Nucleus accumbens (tissue), 56 donors: ENCODE measurements at regions not wholly inside any gene's neighbourhood (a gene's known extent, or its start where the extent isn't known, plus 50 kb on each side); places are given as distances from the start of the nearest gene placed in this dataset.
A peak's percentile ranks its signal among the peaks of the same experiment; 100 is the strongest.
"Not testable (repeated sequence)": the region's sequence is repeated elsewhere in the genome, so short reads cannot be mapped to it uniquely, and the experiment has no call there.

Experiments
- DNase-seq, 56 donors: peaks; one replicate each; lab custom pipeline; 2025; lab: John Stamatoyannopoulos, UW

DNA sequence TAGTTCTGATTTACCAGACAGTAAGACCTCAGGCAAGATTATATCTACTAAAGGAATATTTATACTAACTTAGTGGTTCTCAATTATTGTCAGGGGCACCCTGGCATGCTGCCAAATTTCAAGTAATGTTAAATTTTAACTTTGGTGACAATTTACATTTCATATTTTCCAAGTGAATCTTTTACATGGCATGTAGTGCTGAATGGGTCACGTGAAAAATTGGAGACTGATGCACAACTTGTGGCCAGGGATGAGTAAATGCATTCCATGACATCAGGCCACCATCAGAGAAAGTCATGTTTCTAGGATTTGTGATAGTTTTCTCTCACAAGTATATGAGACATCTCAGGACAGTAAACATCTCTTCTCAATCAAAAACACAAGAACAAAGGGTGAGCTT is 202.6 kb upstream of the SOX21 start:
- DNase-seq: no peak

DNA sequence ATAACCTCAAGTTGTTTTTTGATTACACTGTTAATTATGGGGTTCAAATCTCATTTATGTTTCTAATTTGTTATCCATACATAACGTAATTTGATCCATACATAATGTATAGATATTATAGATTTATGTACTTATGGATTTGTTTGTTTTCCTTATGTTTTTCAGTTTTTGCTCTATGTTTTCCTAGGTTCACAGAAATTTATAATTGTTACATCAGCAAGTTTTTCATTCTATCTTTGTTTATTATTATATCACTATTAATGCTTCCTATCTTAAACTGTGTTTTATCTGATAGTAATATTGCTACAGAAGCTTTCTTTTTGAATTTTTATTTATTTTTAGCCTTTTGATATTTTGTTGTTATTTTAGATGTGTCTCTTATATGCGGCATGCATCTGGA is 194.3 kb upstream of the SOX21 start:
- DNase-seq: no peak

DNA sequence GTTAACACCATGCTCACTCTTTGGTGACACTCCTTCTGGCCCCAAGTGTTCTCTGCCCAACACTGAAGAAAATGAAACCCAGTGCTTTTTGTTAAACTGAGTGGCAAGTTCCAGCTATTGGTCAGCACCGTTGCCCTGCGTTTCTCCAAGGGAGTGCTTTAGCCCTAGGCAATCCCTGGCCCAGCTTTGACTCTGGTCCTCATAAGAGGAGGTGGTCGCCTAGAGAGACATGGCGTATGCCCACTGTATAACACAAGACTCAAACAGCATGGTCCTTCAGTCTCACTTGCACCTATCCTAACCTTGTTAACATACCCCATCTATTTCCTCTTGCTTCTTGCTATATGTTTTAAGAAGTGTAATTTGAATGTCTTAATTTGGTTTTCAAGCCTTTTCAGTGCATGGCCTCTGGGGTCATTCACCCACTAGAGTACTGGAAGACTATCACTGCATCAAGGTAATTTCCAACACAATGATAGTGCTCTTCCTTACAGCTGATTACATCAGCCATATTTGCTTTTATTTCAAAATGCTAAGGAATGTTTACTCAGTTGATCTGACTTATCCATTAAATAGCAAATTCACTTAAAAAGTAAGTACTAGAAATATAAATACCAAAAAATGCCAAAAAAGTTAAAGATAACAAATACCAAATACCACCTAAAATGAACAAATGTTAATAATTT is 190.5 kb upstream of the SOX21 start:
- DNase-seq: no peak

DNA sequence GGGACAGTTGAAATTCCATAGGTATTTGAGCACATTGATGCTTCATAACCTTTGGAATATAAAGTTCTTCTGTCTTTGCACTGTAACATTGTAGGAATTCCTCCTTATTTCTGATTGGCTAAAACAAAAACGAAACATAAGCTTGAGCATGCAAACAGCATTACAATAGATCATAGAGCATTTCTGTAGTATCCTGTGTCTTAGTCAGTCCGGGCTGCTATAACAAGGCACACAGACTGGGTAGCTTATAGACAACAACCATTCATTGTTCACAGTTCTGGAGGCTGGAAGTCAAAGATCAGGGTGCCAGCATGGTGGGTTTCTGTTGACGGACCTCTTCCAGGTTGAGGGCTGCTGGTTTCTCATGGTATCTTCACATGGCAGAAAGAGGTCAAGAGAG is 188.7 kb upstream of the SOX21 start:
- no peak for DNase-seq

DNA sequence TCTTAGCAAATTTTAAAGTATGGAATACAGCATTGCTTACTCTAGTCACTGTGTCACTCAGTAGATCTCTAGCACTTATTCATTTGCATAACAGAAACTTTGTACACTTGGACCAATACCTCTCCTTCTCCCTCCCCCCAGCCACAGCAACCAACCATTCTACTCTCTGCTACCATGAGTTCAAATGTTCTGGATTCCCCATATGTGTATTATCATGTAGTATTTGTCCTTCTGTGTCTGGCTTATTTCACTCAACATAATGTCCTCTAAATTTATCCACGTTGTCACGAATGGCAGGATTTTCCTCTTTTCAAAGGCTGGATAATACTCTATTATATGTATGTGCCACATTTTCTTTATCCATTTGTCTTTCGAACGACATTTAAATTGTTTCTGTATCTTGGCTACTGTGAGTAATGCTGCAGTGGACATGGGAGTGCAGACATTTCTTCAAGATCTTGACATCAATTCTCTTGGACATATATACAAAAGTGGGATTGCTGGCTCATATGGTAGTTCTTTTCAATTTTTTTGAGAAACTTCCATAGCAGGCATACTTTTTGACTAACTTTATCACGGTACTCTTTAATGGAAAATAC is 184.5 kb upstream of the SOX21 start:
- DNase-seq: no peak

DNA sequence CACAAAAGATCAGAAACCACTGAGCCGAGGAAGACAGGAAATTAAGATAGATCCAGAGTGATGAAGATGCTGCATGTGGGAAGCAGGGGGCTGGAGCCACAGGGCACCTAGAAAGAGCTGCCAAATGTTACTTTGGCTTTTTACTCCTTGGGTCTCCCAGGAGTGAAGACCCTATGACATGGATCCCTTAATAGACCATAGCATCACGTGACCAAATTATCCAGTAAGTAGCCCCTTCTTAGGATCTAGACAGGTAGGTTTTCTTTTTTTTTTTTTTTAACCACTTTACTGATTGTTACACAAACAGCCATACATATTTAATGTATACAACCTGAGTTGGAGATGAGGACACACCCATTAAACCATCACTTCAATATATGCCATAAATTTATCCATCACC is 183.9 kb upstream of the SOX21 start:
- DNase-seq: no peak

DNA sequence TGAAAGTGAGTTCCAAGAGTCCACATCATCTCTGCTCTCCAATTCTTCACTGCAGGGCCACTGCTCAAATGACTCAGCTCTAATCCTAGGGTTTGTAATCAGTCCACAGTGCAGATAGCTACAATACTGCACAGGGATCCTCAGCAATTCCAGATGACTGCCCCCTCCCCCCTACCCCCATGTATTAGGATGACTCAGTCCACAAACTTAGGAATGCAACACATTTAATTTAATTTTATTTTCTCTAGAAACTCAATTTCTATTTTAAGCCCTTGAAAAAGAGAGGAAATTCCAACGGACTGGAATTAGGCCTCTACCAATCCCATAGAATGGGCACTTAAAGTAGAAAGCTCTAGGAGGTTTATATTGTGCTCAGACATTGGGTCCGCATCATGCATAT is 173.8 kb upstream of the SOX21 start:
- no peak for DNase-seq

DNA sequence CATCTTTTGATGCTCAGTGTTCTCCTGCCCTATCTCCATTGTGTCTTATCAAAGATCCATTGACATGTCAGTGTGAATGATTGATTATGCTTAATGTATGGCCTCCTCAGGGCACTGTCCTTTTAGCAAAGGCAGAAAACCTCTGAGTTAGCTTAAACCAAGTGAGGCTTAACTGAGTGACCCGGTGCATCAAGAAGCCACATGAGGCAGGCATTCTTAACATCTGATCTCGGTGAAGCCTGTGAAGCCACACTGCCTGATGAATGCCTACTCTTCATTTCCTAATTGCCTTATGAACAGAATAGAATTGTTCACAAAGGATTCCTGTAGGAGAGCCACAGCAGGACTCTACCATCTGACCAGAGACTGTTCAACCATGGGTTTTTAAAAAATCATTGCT is 168.1 kb upstream of the SOX21 start:
- DNase-seq: no peak

DNA sequence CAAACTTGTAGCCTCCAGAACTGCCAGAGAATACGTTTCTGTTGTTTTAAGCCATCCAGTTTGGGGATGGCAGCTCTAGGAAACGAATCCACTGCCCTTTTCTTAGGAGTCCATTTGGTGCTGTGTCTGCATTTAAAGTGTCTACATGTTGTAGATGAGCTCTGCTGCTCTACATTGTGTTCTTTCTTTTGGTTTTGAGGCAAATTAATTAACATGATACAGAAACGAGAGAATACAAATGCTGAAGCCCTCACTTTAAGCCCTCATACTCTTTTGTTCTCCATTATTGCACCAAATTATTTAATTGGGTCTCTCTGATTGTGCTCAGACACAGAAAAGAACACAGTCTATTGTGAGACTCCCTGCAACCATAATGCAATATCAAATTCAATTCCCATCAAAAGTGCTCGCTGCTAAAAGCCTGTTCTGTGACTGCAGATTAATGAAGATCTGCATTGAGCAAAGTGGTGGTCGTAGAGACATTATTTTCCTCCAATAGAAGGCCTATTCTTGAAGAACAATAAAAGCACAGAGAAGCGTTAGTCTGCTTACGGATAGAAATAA is 166.3 kb upstream of the SOX21 start:
- DNase-seq: no peak

DNA sequence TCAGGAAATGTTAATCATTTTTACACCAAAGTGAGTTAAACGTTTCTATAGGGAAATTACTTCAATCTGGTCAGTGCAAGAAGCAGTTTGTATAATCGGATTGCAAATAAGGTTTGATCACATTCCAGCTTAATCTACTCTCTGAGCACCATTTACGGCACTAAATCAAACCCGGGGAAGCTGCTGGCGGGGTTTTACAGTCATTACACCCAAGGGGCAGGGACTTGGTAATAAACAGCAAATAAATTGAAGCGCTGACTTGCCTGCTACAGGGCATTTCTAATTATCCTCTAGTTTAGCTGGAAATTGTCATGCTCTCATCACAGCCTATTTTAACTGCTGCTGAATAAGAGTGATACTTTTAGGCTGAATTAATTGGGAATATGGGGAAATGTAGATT is 152.1 kb upstream of the SOX21 start:
- no peak for DNase-seq

DNA sequence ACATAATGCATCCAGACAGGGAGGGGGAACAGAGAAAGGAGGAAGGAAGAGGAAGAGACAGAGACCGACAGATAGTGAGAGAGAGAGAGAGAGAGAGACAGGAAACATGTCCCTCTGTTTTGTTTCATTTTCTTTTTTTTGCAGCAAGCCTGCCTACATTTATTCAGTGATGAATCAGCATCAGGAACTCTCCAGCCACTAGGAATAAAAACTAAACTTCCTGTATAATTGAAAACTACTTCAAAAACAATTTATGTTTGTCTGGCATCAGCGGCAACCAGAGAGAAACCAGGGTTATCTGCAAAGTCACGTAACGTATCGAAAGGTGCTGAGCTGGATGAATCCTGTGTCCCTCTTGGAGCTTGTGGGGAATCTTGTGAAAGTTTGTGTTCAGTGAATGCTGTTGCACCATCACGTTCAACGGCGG is 148.6 kb upstream of the SOX21 start:
- no peak for DNase-seq

DNA sequence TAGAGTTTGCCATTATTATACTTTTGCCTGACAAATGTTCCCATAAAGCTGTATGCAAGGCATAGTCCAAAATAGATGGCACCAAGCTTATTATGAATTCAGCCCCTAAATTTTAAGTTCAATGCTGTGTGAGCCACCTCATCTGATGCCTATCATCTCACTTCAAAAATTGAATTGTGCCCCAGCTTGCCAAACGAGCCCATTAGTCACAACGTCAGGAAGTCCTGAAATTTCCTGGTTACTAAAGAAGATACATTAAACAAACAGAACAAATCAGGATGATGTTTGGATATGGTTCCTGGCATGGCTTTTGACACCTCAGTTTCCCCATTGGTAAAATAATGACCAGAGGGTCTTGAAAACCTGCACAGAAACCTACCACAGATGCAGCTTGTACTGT is 147.5 kb upstream of the SOX21 start:
- DNase-seq: no peak

DNA sequence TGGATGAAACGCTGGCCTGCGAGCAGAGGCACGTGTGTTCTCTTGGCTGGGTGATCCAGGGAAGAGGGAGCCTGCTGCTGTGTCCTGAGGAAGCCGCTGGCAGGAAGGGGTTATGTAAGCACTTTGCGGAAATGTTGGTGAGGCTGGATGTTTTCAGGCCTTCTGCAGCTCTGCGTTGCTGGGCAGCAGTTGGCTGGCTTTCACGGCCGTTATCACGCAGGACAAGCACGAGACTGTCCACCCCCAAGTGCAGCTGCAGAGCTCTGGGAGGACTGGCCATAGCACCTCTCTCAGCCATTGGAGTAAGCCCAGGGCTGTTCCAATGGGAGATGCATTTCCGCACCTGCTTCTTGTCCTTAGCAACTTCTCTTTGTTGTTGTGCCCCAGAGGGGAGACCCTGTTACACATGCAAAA is 146.9 kb upstream of the SOX21 start:
- DNase-seq: peak in 53 of 56 donors; percentile 12 to 81 (median 54)

DNA sequence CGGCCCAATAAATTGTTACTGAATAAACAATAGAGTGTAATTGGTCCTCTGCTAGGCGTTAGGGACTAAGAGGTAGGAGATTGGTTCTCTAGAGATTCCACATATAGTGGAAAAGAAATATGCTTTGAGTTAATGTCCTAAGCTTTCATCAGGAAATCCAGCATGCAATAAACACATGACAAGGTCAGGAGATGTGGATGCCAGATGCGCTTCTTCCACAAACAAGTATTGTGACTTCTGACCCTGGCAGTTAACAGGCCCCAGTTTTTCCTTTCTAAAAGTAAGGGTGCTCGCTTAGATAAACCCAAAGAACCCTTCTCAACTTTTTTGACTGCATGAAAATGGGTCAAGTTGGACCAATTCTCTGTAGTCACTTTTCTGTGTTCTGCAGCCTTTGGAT is 146.5 kb upstream of the SOX21 start:
- DNase-seq: no peak

DNA sequence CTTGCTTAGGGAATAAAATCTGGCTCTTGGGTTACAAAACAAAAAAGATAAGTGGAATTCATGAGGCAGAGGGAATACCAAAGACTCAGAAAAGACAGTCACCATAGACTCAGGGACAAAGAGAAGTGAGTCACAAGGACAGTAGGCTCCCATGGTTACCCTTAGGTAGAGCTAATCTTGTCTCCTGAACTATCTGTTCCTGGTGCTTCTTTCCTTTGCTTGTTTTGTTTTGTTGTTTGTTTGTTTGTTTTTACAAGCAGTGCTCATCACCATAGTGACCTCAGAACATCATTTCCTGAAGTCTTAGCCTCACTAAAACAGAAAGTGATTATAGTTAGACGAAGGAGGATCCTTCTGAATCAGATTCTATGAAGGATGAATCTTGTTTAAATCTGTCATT is 142.3 kb upstream of the SOX21 start:
- DNase-seq: no peak

DNA sequence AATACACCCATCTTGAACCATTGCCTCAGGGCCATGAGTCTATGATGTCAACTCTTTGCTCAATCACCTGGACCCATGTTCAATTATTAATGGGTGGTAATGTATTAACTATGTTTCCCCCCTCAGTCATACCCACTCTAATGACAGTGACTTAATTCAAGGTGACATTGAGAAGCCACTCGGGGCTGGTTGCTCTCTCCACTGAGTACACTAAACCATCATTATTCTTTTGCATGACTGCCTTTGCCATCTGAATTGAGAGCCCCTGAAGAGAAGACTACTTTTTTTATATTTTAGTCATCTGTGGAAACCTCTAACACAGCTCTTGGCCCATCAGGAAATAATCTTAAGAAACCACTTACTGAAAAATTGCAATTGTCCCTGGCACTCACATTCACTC is 139.2 kb upstream of the SOX21 start:
- DNase-seq: no peak

DNA sequence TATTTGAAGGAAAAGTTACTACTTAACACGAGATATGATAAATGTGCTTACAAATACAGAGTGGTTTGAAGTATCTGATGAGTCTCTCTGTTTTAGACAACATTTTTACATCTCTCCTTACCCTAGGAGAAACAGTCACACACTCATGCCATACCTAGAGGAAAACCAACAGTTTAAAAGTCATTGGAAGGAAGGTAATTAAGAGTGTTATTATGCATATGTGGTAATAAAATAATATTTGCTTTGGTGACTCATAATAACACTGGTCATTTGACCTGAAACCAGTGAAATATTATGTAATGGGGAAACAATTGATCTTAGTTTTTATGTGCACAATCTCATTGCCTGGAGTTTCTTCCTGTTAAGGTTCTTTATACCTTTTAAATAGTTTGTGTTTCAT is 136.9 kb upstream of the SOX21 start:
- no peak for DNase-seq

DNA sequence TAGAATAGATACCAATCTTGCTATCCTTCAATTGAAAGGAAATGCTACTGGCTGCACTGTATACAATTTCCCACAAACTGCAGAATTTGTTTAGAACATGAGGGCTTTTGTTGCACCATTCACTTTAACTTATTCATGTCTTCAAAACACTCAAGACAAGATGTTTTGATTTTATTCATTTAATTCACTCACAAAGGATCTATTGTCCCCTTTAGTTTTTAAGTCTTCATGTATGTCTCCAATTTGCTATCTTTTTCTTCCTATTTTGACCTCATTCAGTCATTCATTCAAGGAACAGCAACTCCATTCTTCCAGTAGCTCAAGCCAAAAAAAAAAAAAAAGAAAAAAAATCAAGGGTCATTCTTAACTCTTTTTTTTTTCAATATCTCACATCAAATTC is 130.6 kb upstream of the SOX21 start:
- DNase-seq: no peak

DNA sequence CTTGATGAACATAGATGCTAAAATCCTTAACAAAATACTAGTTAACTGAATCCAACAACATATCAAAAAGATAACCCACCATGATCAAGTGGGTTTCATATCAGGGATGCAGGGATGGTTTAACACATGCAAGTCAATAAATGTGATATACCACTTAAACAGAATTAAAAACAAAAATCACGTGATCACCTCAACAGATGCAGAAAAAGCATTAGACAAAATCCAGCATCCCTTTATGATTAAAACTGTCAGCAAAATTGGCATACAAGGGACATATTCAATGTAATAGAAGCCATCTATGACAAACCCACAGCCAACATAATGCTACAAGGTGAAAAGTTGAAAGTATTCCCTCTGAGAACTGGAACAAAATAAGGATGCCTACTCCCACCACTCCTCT is 124.7 kb upstream of the SOX21 start:
- DNase-seq: not testable (repeated sequence)

DNA sequence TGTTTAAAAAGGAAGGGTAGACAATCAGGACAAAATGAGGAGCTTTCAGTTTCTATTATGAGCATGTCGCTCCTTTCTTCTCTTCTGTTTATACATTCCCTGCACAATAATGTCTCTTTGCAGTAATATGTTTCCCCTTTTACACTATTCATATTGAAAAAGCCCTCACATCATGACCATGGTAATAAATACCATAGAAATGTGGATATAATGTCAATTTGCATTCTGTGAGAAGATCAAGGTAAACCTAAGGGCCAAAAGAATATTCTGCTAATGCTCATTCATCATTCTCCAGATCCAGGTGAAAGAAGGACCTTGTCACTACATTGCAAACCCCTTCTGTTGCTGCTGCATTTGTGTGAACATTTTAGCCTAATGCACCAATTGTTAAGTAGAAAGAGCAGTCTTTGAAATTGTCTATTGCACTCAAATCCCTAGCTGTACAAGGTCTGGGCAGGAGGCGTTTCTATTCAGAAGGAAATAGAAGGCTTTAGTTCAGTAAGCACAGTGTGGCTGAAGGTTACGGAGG is 117.6 kb upstream of the SOX21 start:
- DNase-seq: no peak

DNA sequence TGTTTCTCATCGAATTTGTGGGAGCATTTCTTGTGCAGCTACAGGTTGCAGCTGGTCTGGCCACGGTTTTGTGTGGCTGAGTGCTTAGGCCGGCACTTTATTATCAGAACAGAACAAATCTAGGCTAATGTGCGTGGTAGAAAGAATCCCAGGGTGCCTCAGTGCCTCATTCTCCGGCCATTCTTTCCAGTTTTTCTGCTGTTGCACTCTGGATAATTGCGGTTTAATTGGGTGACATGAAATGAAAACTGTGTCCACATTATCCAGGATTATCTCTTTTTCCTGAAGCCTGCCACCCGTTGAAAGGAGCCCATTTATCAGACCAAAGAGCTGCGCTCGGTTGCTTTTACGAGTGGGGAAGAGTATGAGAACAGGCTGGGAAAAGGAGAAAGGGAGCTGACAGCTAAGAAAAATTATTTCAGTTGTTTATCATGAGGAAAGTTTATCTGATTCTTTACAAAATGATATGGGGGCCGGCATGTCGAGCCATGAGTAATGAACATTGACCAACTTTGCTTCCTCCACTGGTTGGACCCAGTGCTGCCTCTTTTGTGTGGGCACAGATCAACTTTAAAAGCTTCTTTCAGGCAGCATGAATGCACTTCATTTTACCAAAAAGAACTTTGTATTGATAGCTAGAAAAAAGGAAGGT is 117.0 kb upstream of the SOX21 start:
- peak in 1 of 56 donors; percentile 6 for DNase-seq

DNA sequence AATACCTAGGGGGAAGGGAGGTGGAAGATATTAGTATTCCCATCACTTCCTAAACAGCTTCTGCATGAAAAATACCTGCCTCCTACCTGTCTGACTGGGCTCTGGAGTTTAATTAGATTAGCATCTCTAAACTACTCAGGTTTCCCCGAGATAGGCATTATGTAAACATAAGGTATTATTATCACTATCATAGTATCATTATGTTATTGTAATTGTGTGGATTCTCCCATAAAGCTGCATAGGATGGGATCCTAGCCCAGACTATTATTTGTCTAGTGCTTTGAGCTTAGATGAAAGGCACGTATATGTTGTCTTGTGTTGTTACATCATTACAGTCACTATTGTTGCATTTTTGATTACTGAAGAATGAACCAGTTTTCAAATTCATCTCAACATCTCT is 115.2 kb upstream of the SOX21 start:
- no peak for DNase-seq
